ENCODE measurements at regions not wholly inside any gene's neighbourhood (a gene's known extent, or its start where the extent isn't known, plus 50 kb on each side); places are given as distances from the start of the nearest gene placed in this dataset.
"Not testable (repeated sequence)": the region's sequence is repeated elsewhere in the genome, so short reads cannot be mapped to it uniquely, and the experiment has no call there.

DNA sequence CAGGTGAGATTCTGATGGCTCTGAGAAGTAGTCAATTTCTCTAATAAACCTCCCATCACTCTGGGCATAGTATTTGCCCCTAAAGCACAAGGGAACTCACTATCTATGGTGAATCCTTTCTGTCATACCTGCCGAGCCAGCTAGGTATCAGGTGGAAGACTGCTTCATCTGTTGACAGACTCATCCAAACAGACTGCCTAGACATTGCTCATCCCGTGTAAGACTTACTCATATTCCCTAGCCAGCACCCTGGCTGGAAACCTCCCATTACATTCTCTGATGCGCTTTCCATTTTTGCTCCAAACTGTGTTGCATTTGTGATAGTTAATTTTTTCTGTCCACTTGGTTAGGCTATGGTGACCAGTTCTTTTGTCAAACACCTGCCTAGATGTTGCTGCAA lies 595.9 kb downstream of the DNAH5 start:
- H3K27ac ChIP-seq (ENCODE audit: low read depth, low read length), result no peak overlapping the region
- no peaks in the 10 kb centered on the region for H3K4me1 ChIP-seq (ENCODE audit: control insufficient read depth, insufficient read depth, low read length)
- H3K4me3 Mint-ChIP-seq, result no peak overlapping the region
- no peaks in the 10 kb centered on the region for H3K9me3 ChIP-seq (ENCODE audit: control insufficient read depth, low read length)
- TF ChIP-seq CTCF (conservative IDR thresholded peaks at IDR 0.05), result no peak
- no peak overlapping the region for H3K27ac Mint-ChIP-seq
- no peak overlapping the region for H3K9ac ChIP-seq (ENCODE audit: extremely low read depth, low read length, poor library complexity, severe bottlenecking)
- H3K36me3 ChIP-seq (ENCODE audit: control insufficient read depth, insufficient read depth, low read length), result no peaks in the 10 kb centered on the region
- H3K36me3 Mint-ChIP-seq (ENCODE audit: low read depth), result no peaks in the 10 kb centered on the region
- no peaks in the 10 kb centered on the region for H3K27me3 Mint-ChIP-seq (ENCODE audit: insufficient read depth)
- H3K4me1 Mint-ChIP-seq, result no peaks in the 10 kb centered on the region
- WGBS, 2 experiments (ENCODE audit: insufficient coverage in 1 of 2, insufficient read length in 1 of 2), result 80 to 88% methylated on average over 2 to 3 of the region's 3 CpGs
- no peak for DNase-seq
- no peaks in the 10 kb centered on the region for H3K27me3 ChIP-seq (ENCODE audit: control insufficient read depth, insufficient read depth, low read length, poor library complexity, severe bottlenecking)
- no peaks in the 10 kb centered on the region for H3K9me3 Mint-ChIP-seq
- H3K4me3 ChIP-seq (ENCODE audit: low read length), result no peak overlapping the region

DNA sequence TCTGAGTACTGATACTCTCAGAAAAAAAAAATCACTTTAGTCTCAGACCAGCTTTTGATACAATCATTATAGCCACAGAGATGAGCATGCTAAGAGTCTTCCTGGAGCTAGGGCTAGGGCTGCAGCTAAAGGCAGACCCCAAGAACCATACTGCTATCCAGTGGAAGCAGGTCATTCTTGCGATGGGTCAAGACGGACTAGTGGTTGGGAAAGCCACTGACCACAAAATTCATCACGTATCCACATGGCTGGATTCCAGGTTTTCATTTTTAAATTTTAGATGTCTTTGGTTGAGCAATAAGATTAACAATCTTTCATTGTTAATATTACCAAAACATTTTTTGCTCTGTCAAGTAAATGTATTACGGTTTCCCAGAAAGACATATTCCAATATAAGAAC lies 598.1 kb downstream of the DNAH5 start:
- H3K9me3 Mint-ChIP-seq, result peaks cover 1% of the 10 kb centered on the region
- H3K27ac Mint-ChIP-seq, result no peak overlapping the region
- no peaks in the 10 kb centered on the region for H3K27me3 Mint-ChIP-seq (ENCODE audit: insufficient read depth)
- H3K4me1 Mint-ChIP-seq, result no peaks in the 10 kb centered on the region
- DNase-seq, result no peak
- H3K4me1 ChIP-seq (ENCODE audit: control insufficient read depth, insufficient read depth, low read length), result no peaks in the 10 kb centered on the region
- no peak overlapping the region for H3K4me3 ChIP-seq (ENCODE audit: low read length)
- H3K36me3 ChIP-seq (ENCODE audit: control insufficient read depth, insufficient read depth, low read length), result no peaks in the 10 kb centered on the region
- H3K27me3 ChIP-seq (ENCODE audit: control insufficient read depth, insufficient read depth, low read length, poor library complexity, severe bottlenecking), result no peaks in the 10 kb centered on the region
- no peak overlapping the region for H3K27ac ChIP-seq (ENCODE audit: low read depth, low read length)
- no peak overlapping the region for H3K4me3 Mint-ChIP-seq
- H3K9ac ChIP-seq (ENCODE audit: extremely low read depth, low read length, poor library complexity, severe bottlenecking), result no peak overlapping the region
- no peaks in the 10 kb centered on the region for H3K36me3 Mint-ChIP-seq (ENCODE audit: low read depth)
- no peak for TF ChIP-seq CTCF (conservative IDR thresholded peaks at IDR 0.05)
- H3K9me3 ChIP-seq (ENCODE audit: control insufficient read depth, low read length), result no peaks in the 10 kb centered on the region
- 94 to 100% methylated on average over 3 to 4 of the region's 4 CpGs for WGBS, 2 experiments (ENCODE audit: insufficient coverage in 1 of 2, insufficient read length in 1 of 2)

GRCh38 chr5:13339093-13339492 lies 605.4 kb downstream of the DNAH5 start:
- Histone ChIP-seq H3K9ac (ENCODE audit: extremely low read depth, low read length, poor library complexity, severe bottlenecking) (no peak overlapping the region), H3K4me1 (ENCODE audit: control insufficient read depth, insufficient read depth, low read length) (peaks cover 1% of the 10 kb centered on the region), H3K27ac (ENCODE audit: low read depth, low read length) (no peak overlapping the region), H3K27me3 (ENCODE audit: control insufficient read depth, insufficient read depth, low read length, poor library complexity, severe bottlenecking) (no peaks in the 10 kb centered on the region), H3K4me3 (ENCODE audit: low read length) (no peak overlapping the region), H3K36me3 (ENCODE audit: control insufficient read depth, insufficient read depth, low read length) (no peaks in the 10 kb centered on the region), H3K9me3 (ENCODE audit: control insufficient read depth, low read length) (peaks cover 5% of the 10 kb centered on the region)
- Mint-ChIP-seq H3K36me3 (ENCODE audit: low read depth) (no peaks in the 10 kb centered on the region), H3K9me3 (peaks cover 15% of the 10 kb centered on the region), H3K27me3 (ENCODE audit: insufficient read depth) (no peaks in the 10 kb centered on the region), H3K4me1 (no peaks in the 10 kb centered on the region), H3K27ac (no peak overlapping the region), H3K4me3 (no peak overlapping the region)
- DNase-seq, result no peak
- TF ChIP-seq CTCF (conservative IDR thresholded peaks at IDR 0.05), result no peak
- 0% methylated on average over 1 of the region's 1 CpG for WGBS, 2 experiments (ENCODE audit: insufficient coverage in 1 of 2, insufficient read length in 1 of 2)

- not testable (repeated sequence) for H3K27me3 Mint-ChIP-seq (ENCODE audit: insufficient read depth); H3K36me3 ChIP-seq (ENCODE audit: control insufficient read depth, insufficient read depth, low read length); H3K27ac Mint-ChIP-seq; H3K36me3 Mint-ChIP-seq (ENCODE audit: low read depth); DNase-seq; H3K4me3 Mint-ChIP-seq; H3K4me1 Mint-ChIP-seq; H3K4me1 ChIP-seq (ENCODE audit: control insufficient read depth, insufficient read depth, low read length); H3K9me3 ChIP-seq (ENCODE audit: control insufficient read depth, low read length); H3K4me3 ChIP-seq (ENCODE audit: low read length); H3K9ac ChIP-seq (ENCODE audit: extremely low read depth, low read length, poor library complexity, severe bottlenecking); H3K27me3 ChIP-seq (ENCODE audit: control insufficient read depth, insufficient read depth, low read length, poor library complexity, severe bottlenecking); H3K9me3 Mint-ChIP-seq; H3K27ac ChIP-seq (ENCODE audit: low read depth, low read length)
- 66 to 71% methylated on average over 4 of the region's 4 CpGs for WGBS, 2 experiments (ENCODE audit: insufficient coverage in 1 of 2, insufficient read length in 1 of 2)
These were observed 609.5 kb downstream of the DNAH5 start for GRCh38 chr5:13335026-13335425.
